Smooth muscle cell (in vitro differentiated cells): ENCODE measurements at regions not wholly inside any gene's neighbourhood (a gene's known extent, or its start where the extent isn't known, plus 50 kb on each side); places are given as distances from the start of the nearest gene placed in this dataset.

ENCODE experiments used
- DNase-seq: peaks from one replicate; lab custom pipeline; 2025; ENCODE audit not compliant: unreplicated experiment; lab: John Stamatoyannopoulos, UW
- H2AFZ ChIP-seq: fragments of 200-600 bp; sonication (generic); 2 replicates; pipeline ENCODE4 v1.6.0; 2016; ENCODE audit warnings: antibody characterized with exemption, low read depth, mild to moderate bottlenecking
- H3F3A ChIP-seq: fragments of 200-600 bp; sonication (generic); 2 replicates; pipeline ENCODE4 v1.6.0; 2017; ENCODE audit warnings: antibody characterized with exemption, low read depth
- H3K27ac ChIP-seq: fragments of 200-600 bp; sonication (generic); 2 replicates; pipeline ENCODE4 v1.5.1; 2016; ENCODE audit warnings: low read depth, mild to moderate bottlenecking
- H3K27me3 ChIP-seq: fragments of 200-600 bp; sonication (generic); 2 replicates; pipeline ENCODE4 v1.6.1; 2016; ENCODE audit warnings: low read depth, mild to moderate bottlenecking
- H3K36me3 ChIP-seq: fragments of 200-600 bp; sonication (generic); 2 replicates; pipeline ENCODE4 v1.5.1; 2016; ENCODE audit warnings: low read depth
- H3K4me1 ChIP-seq: fragments of 200-600 bp; sonication (generic); 2 replicates; pipeline ENCODE4 v1.5.1; 2016; ENCODE audit warnings: low read depth
- H3K4me2 ChIP-seq: fragments of 200-600 bp; sonication (generic); 2 replicates; pipeline ENCODE4 v1.6.0; 2016; ENCODE audit warnings: mild to moderate bottlenecking
- H3K4me3 ChIP-seq: fragments of 200-600 bp; sonication (generic); 2 replicates; pipeline ENCODE4 v1.5.1; 2016; ENCODE audit warnings: mild to moderate bottlenecking
- H3K79me2 ChIP-seq: fragments of 200-600 bp; sonication (generic); 2 replicates; pipeline ENCODE4 v1.6.0; 2016; ENCODE audit warnings: low read depth, mild to moderate bottlenecking
- H3K9ac ChIP-seq: fragments of 200-600 bp; sonication (generic); 2 replicates; pipeline ENCODE4 v1.6.0; 2016; ENCODE audit warnings: low read depth
- H3K9me3 ChIP-seq: fragments of 200-600 bp; sonication (generic); replicated peaks from 2 replicates; pipeline ENCODE4 v1.5.1; 2016; ENCODE audit warnings: low read depth
- H4K20me1 ChIP-seq: fragments of 200-600 bp; sonication (generic); 2 replicates; pipeline ENCODE4 v1.6.0; 2016; ENCODE audit warnings: low read depth
- CTCF ChIP-seq: fragments of 200-600 bp; sonication (generic); IDR thresholded peaks from 2 replicates; pipeline ENCODE4 v1.5.1; 2017; ENCODE audit warnings: borderline replicate concordance, mild to moderate bottlenecking, antibody characterized with exemption; ENCODE audit not compliant: insufficient read depth, poor library complexity, severe bottlenecking
- WGBS: methylation state at CpG from one replicate; pipeline ENCODE4 v1.1.7; 2016; ENCODE audit warnings: low lambda C conversion rate; 5-methylcytosine and 5-hydroxymethylcytosine counted together

GRCh38 chr16:66290431-66290830 lies 76.1 kb upstream of the CDH5 start:
- peaks cover 4% of the 10 kb centered on the region for H3K27me3 ChIP-seq
- H3K4me2 ChIP-seq, result no peak overlapping the region
- H3K36me3 ChIP-seq, result no peaks in the 10 kb centered on the region
- no peaks in the 10 kb centered on the region for H3F3A ChIP-seq
- no peak overlapping the region for H3K9ac ChIP-seq
- no peak overlapping the region for H3K4me3 ChIP-seq
- H3K27ac ChIP-seq, result no peak overlapping the region
- H3K79me2 ChIP-seq, result no peaks in the 10 kb centered on the region
- no peak overlapping the region for H2AFZ ChIP-seq
- no peaks in the 10 kb centered on the region for H4K20me1 ChIP-seq
- no peaks in the 10 kb centered on the region for H3K4me1 ChIP-seq
- no peak for DNase-seq
- 95% methylated on average over 4 of the region's 4 CpGs for WGBS
- H3K9me3 ChIP-seq, result no peaks in the 10 kb centered on the region
- TF ChIP-seq CTCF, result no peak

GRCh38 chr16:66289986-66290385 lies 76.5 kb upstream of the CDH5 start:
- no peak for TF ChIP-seq CTCF
- Histone ChIP-seq H3K9me3 (no peaks in the 10 kb centered on the region), H3K36me3 (no peaks in the 10 kb centered on the region), H3K9ac (no peak overlapping the region), H3F3A (no peaks in the 10 kb centered on the region), H2AFZ (no peak overlapping the region), H3K4me2 (no peak overlapping the region), H3K27me3 (peaks cover 4% of the 10 kb centered on the region), H3K4me1 (no peaks in the 10 kb centered on the region), H4K20me1 (no peaks in the 10 kb centered on the region), H3K27ac (no peak overlapping the region), H3K4me3 (no peak overlapping the region), H3K79me2 (no peaks in the 10 kb centered on the region)
- DNase-seq, result no peak
- 91% methylated on average over 6 of the region's 6 CpGs for WGBS

GRCh38 chr16:66289051-66289680 lies 77.3 kb upstream of the CDH5 start:
- no peaks in the 10 kb centered on the region for H3F3A ChIP-seq
- H3K4me2 ChIP-seq, result no peak overlapping the region
- no peaks in the 10 kb centered on the region for H3K36me3 ChIP-seq
- no peak overlapping the region for H3K9ac ChIP-seq
- TF ChIP-seq CTCF, result no peak
- H4K20me1 ChIP-seq, result no peaks in the 10 kb centered on the region
- no peaks in the 10 kb centered on the region for H3K4me1 ChIP-seq
- no peaks in the 10 kb centered on the region for H3K9me3 ChIP-seq
- H3K27ac ChIP-seq, result no peak overlapping the region
- WGBS, result 97% methylated on average over 15 of the region's 15 CpGs
- H3K79me2 ChIP-seq, result no peaks in the 10 kb centered on the region
- no peak for DNase-seq
- H3K27me3 ChIP-seq, result peaks cover 4% of the 10 kb centered on the region
- no peak overlapping the region for H2AFZ ChIP-seq
- H3K4me3 ChIP-seq, result no peak overlapping the region

- TF ChIP-seq CTCF, result no peak
- no peaks in the 10 kb centered on the region for H4K20me1 ChIP-seq
- H3K79me2 ChIP-seq, result no peaks in the 10 kb centered on the region
- H2AFZ ChIP-seq, result no peak overlapping the region
- WGBS, result 98% methylated on average over 2 of the region's 2 CpGs
- no peaks in the 10 kb centered on the region for H3K27me3 ChIP-seq
- no peak overlapping the region for H3K9ac ChIP-seq
- no peak overlapping the region for H3K4me3 ChIP-seq
- H3K4me1 ChIP-seq, result no peaks in the 10 kb centered on the region
- DNase-seq, result no peak
- H3K4me2 ChIP-seq, result no peak overlapping the region
- no peaks in the 10 kb centered on the region for H3F3A ChIP-seq
- H3K9me3 ChIP-seq, result no peaks in the 10 kb centered on the region
- H3K27ac ChIP-seq, result no peak overlapping the region
- no peaks in the 10 kb centered on the region for H3K36me3 ChIP-seq
These were observed 78.6 kb upstream of the CDH5 start for GRCh38 chr16:66287926-66288325.
